Superior temporal gyrus (tissue), 1 donor: ENCODE measurements at regions not wholly inside any gene's neighbourhood (a gene's known extent, or its start where the extent isn't known, plus 50 kb on each side); places are given as distances from the start of the nearest gene placed in this dataset.

ENCODE experiments used
- DNase-seq: peaks from one replicate; pipeline ENCODE4 v3.0.0-alpha.2; 2016; ENCODE audit errors: extremely low spot score

DNA sequence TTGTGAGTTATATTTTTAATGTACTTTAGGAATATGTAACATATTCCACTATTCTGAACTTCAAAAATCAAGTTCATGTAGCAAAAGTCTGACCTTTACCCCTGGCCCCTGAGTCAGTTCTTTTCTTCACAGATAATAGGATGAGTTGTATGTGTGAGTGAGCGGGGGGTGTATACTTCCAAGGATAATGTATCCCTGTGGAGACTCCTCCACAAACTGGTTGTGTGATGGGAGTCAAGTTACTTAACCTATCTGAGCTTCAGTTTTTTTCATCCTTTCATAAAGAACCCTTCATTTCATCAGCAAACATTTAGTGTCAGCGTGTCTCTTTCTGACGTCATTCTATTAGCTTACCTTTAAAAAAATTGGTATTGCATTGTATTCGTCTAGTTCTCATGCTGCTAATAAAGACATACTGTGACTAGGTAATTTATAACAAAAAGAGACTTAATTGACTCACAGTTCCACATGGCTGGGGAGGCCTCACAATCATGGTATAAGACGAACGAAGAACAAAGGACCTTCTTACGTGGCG is 288.1 kb upstream of the GPC6 start:
- DNase-seq: no peak

- no peak for DNase-seq
Measured at GRCh38 chr13:92941167-92941566, 285.4 kb upstream of the GPC6 start.

GRCh38 chr13:92947770-92948434 is 278.7 kb upstream of the GPC6 start:
- no peak for DNase-seq

GRCh38 chr13:92950771-92951170 is 275.8 kb upstream of the GPC6 start:
- DNase-seq: no peak

DNA sequence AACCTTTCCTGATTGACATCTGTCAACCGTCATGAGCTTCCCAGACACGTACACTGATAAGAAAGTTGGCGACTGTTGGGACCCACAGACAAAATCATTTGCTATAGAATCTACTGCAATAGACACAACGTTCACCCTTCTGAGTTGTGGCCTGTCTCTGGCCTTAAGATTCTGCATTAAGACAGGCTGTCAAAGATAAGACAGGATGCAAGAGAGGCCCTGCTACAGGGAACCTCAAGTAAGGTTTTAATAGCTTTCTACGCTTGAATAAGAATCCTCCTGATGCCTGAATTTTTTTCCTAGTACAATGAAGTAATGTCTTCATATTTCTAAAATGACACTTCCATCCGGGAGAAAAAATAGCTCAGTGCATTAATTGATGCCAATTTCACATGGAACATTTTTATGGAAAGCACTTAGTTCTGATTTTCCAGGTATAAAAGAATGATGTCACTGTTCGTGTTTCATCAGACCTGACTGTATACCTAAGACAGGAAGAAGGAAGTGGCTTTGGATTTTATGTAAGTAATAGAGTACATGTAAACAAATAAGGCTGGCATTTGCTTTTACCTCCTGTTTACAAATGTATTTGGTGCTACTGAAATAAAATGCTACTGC is 275.2 kb upstream of the GPC6 start:
- no peak for DNase-seq

GRCh38 chr13:92952161-92952560 is 274.4 kb upstream of the GPC6 start:
- DNase-seq: no peak

DNA sequence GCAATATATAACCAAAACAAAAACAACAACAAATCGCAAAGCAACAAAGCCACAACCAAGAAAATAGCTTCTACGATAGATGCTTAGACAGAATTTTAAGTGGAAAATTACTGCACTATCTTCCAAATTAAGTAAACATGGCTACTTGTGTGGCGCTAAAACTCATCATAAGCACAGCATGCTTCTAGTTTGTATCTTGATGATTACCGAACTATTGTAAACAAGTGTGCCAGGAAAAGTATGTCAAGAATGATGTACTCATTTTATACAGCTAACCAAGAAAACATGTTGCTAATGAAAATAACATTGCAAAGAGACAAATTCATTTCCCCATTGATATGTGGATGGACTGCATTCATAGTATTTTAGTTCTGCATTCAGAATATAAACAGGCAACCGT is 271.9 kb upstream of the GPC6 start:
- DNase-seq: no peak

GRCh38 chr13:92959790-92960189 is 266.8 kb upstream of the GPC6 start:
- DNase-seq: no peak

DNA sequence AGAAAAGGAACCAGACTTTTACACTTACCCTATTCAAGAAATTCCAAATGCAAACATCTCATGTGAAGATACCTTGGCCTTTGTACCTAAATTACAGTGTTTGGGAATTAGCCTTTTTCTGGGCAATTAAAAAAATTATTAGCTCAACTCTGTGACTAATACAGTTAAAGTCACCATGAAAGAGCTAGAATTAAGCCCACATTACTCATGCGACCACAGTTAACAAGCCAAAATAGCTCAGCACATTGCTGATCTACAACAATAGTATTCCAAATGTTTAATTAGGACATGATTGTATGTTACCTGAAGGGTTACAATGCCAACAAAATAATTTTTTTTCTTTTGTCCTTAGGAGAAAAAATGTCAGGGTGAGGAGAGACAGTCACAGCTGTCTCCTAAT is 263.6 kb upstream of the GPC6 start:
- no peak for DNase-seq

GRCh38 chr13:92966341-92966740 is 260.3 kb upstream of the GPC6 start:
- DNase-seq: no peak

GRCh38 chr13:92966900-92967299 is 259.7 kb upstream of the GPC6 start:
- no peak for DNase-seq

DNA sequence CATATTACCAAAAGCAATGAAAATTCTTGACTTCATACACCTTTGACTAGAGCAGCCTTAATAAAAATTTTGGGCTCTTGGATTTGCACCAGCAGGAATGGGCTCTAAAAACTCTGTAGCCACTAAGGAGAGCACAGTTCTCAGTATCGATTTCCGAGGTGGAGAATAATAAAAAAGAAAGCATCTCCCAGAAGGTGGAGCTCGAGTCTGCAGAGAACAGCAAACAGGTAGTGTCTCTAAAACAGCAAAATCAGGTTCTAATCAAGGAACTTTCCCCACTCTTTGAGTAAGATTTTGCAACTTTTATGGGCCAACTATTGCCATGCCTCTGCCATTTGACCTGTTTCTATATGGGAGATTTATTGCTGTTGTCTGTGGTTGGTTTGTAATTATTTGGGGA is 258.7 kb upstream of the GPC6 start:
- DNase-seq: no peak

- no peak for DNase-seq
Measured at GRCh38 chr13:92972751-92973150, 253.9 kb upstream of the GPC6 start.

- DNase-seq: no peak
Measured at GRCh38 chr13:92974905-92975429, 251.6 kb upstream of the GPC6 start.

- no peak for DNase-seq
Measured at GRCh38 chr13:92976657-92977056, 249.9 kb upstream of the GPC6 start.

DNA sequence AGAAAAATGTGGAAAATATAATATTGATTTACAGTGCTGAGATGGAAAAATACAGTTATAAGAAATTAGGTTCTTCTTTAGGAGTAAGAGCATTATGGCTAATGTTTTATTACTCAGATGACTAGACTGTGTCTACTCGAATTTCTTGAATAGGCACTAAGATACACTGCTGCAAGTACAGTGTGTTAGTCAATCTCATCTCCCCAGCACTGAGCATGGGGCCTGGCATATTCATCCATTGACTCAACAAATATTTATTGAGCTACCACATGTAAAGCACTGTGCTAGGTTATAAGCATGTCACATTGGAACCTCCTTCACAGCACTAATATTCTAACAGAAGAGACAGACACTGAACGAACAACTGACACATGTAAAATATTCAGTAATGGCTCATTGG is 242.5 kb upstream of the GPC6 start:
- no peak for DNase-seq

- DNase-seq: no peak
Measured at GRCh38 chr13:92989301-92989700, 237.3 kb upstream of the GPC6 start.

- no peak for DNase-seq
Measured at GRCh38 chr13:92991692-92992091, 234.9 kb upstream of the GPC6 start.

DNA sequence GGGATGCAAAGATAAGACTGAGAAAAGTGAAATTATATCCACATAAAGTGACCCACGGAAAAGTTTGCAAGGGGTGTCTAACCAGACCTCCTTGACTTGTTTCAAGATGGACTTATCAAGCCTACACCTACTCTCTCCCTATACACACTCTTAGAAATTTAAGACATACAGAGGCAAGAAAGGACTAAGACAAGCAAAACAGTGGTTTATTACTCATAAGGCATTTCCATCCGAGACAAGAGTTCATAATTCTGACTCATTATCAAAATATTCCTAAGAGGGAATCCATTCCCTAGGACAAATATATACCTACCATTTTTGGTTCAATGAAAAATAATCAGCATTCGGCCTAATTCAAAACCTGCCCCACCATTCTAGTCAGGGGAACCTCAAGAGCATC is 232.6 kb upstream of the GPC6 start:
- no peak for DNase-seq

- DNase-seq: no peak
Measured at GRCh38 chr13:93001866-93002461, 224.6 kb upstream of the GPC6 start.

DNA sequence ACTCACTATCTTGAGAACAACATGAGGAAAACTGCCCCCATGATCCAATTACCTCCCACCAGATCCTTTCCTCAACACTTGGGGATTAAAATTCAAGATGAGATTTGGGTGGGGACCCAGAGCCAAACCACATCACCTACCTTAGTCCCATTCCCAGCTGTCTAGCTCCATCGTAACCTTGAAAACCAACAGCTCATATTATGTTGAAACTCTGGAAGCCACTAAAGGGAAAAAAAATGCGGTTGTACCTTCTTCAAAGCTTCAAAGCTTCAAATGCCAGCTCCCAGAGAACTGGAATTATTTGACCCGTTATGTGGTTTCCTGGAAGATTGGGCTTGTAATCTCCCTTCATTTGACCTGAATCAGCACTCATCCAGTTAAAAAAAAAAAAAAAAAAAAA is 223.1 kb upstream of the GPC6 start:
- no peak for DNase-seq

DNA sequence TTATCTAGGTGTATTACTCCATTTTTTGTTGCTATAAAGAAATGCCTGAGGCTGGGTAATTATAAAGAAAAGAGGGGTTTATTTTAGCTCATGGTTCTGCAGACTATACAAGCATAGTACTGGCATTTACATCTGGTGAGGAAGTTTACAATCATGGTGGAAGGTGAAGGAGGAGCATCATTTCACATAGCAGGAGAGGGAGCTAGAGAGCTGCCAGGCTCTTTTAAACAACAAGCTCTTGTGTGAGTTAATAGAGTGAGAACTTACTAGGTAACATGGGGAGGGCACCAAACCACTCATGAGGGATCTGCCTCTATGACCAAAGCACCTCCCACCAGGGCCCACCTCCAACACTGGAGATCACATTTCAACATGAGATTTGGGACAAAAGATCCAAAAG is 221.7 kb upstream of the GPC6 start:
- DNase-seq: no peak

DNA sequence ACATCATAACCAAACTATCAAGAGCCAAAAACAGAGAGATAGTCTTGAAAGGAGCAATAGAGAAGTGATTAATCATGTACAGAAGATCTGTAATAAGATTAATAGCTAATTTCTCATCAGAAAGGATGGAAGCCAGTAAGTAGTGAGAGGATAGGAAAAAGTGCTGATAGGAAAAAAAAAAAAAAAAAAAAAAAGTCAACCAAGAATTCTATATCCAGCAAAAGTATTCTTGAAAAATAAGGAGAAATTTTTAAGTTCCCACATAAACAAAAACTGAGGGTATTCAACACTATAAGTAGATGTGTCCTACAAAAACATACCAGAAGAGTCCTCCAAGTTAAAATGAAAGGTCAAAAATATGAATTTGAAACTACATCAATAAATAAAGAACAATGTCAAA is 218.7 kb upstream of the GPC6 start:
- DNase-seq: no peak
